ENCODE measurements at regions not wholly inside any gene's neighbourhood (a gene's known extent, or its start where the extent isn't known, plus 50 kb on each side); places are given as distances from the start of the nearest gene placed in this dataset.

GRCh38 chr4:82267506-82267905 is 106.3 kb downstream of the HNRNPD start:
- Histone ChIP-seq H3K4me3 (no peak overlapping the region), H3K36me3 (no peaks in the 10 kb centered on the region), H3K9me3 (no peaks in the 10 kb centered on the region), H3K4me1 (no peaks in the 10 kb centered on the region), H3K27me3 (no peaks in the 10 kb centered on the region), H3K27ac (no peak overlapping the region)
- no peak for DNase-seq (ENCODE audit: low spot score)
- no peak for TF ChIP-seq CTCF (IDR thresholded peaks at IDR 0.05)

DNA sequence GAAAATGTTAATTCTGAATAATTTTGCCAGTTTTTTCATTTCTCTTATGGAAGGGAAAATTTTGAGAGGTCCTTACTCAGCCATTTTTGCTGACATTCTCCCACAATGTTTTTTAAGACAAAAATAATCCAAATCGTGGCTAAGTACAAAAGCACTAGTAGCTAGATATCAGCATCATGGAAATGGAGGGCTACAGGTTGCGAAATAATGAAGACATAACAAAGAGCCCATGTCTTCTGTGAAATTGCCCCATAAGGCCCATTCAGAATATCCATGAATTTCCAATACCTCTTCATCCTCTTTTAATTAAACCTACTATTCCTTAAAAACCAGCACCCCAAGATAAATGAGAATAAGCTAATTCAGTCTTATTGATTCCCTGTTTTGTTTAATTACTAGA is 107.4 kb downstream of the HNRNPD start:
- no peak overlapping the region for H3K27ac ChIP-seq
- DNase-seq (ENCODE audit: low spot score), result no peak
- TF ChIP-seq CTCF (IDR thresholded peaks at IDR 0.05), result no peak
- H3K4me1 ChIP-seq, result no peaks in the 10 kb centered on the region
- no peaks in the 10 kb centered on the region for H3K9me3 ChIP-seq
- no peaks in the 10 kb centered on the region for H3K36me3 ChIP-seq
- H3K4me3 ChIP-seq, result no peak overlapping the region
- no peaks in the 10 kb centered on the region for H3K27me3 ChIP-seq

- no peaks in the 10 kb centered on the region for H3K4me1 ChIP-seq
- H3K27ac ChIP-seq, result no peak overlapping the region
- DNase-seq (ENCODE audit: low spot score), result no peak
- no peaks in the 10 kb centered on the region for H3K9me3 ChIP-seq
- no peak overlapping the region for H3K4me3 ChIP-seq
- no peaks in the 10 kb centered on the region for H3K27me3 ChIP-seq
- no peak for TF ChIP-seq CTCF (IDR thresholded peaks at IDR 0.05)
- no peaks in the 10 kb centered on the region for H3K36me3 ChIP-seq
Observed at GRCh38 chr4:82261084-82261483, 112.7 kb downstream of the HNRNPD start.

DNA sequence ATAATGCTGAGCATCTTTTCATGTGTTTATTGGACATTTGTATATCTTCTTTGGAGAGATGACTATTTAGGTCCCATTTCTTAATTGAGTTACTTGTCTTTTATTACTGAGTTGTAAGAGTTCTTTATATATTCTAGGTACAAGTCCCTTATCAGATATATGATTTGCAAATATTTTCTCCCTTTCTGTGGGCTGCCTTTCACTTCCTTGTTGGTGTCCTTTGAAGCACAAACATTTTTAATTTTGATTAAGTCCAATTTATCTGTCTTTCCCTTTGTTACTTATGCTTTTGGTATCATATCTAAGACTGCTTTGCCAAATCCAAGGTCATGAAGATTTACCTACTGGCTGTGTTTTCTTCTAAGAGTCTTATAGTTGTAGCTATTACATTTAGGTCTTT is 113.2 kb downstream of the HNRNPD start:
- Histone ChIP-seq H3K27ac (no peak overlapping the region), H3K36me3 (no peaks in the 10 kb centered on the region), H3K4me1 (no peaks in the 10 kb centered on the region), H3K27me3 (no peaks in the 10 kb centered on the region), H3K9me3 (no peaks in the 10 kb centered on the region), H3K4me3 (no peak overlapping the region)
- no peak for TF ChIP-seq CTCF (IDR thresholded peaks at IDR 0.05)
- DNase-seq (ENCODE audit: low spot score), result no peak

DNA sequence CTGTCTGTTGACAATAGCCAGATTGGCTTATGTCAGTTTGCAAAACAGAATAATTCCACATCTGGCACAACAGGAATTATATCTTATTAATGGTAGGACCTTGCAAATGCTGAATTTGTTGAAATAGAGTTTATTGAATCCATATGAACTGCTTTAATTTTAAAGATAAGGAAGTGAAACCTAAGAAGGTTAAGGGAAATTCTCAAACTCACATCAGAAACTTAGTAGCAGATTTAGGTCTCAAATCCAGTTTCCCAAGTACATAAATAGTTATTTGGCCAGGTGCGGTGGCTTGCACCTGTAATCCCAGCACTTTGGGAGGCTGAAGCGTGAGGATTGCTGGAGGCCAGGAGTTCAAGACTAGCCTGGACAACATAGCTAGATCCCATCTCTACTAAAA is 117.1 kb downstream of the HNRNPD start:
- Histone ChIP-seq H3K27me3 (no peaks in the 10 kb centered on the region), H3K27ac (no peak overlapping the region), H3K4me3 (no peak overlapping the region), H3K36me3 (no peaks in the 10 kb centered on the region), H3K4me1 (no peaks in the 10 kb centered on the region), H3K9me3 (no peaks in the 10 kb centered on the region)
- TF ChIP-seq CTCF (IDR thresholded peaks at IDR 0.05), result no peak
- DNase-seq (ENCODE audit: low spot score), result no peak

GRCh38 chr4:82255657-82256056 is 118.1 kb downstream of the HNRNPD start:
- no peak for DNase-seq (ENCODE audit: low spot score)
- no peak for TF ChIP-seq CTCF (IDR thresholded peaks at IDR 0.05)
- H3K36me3 ChIP-seq, result no peaks in the 10 kb centered on the region
- H3K27ac ChIP-seq, result no peak overlapping the region
- no peaks in the 10 kb centered on the region for H3K27me3 ChIP-seq
- H3K4me3 ChIP-seq, result no peak overlapping the region
- H3K4me1 ChIP-seq, result no peaks in the 10 kb centered on the region
- no peaks in the 10 kb centered on the region for H3K9me3 ChIP-seq
